PC-9 (cell line): ENCODE measurements at regions not wholly inside any gene's neighbourhood (a gene's known extent, or its start where the extent isn't known, plus 50 kb on each side); places are given as distances from the start of the nearest gene placed in this dataset.

ENCODE experiments used
- BruUV-seq: library from RNA; stranded (reverse); fragments of 400-500 nt; replicated peaks from 2 replicates; lab custom pipeline; 2021; lab: Mats Ljungman, UMichigan
- CTCF ChIA-PET: fragments of 300-600 bp; sonication (Branson Sonifier 250); formaldehyde crosslinking; loops from one replicate; lab custom pipeline; 2022; ENCODE audit warnings: antibody characterized with exemption; lab: Charles Lee
- POLR2A ChIA-PET: fragments of 300-600 bp; sonication (Branson Sonifier 250); formaldehyde crosslinking; loops from one replicate; lab custom pipeline; 2022; ENCODE audit warnings: antibody characterized with exemption; ENCODE audit not compliant: unreplicated experiment; lab: Charles Lee
- DNase-seq, 2 experiments: peaks; one replicate each; pipeline versions ENCODE4 v3.0.0 to v3.0.0-alpha.2; 2015 to 2022; ENCODE audit warnings: mixed read lengths in 1 of 2
- H2AFZ ChIP-seq: fragments of 200-600 bp; sonication (generic); 2 replicates; pipeline ENCODE4 v1.8.1; 2017; ENCODE audit warnings: antibody characterized with exemption
- H3F3A ChIP-seq: fragments of 200-600 bp; sonication (generic); 2 replicates; pipeline ENCODE4 v1.8.1; 2017; ENCODE audit warnings: antibody characterized with exemption, mild to moderate bottlenecking, low read depth; ENCODE audit not compliant: insufficient read depth
- H3K27ac ChIP-seq: fragments of 200-600 bp; sonication (generic); 2 replicates; pipeline ENCODE4 v1.6.1; 2016; ENCODE audit warnings: mixed run types
- H3K27me3 ChIP-seq: fragments of 200-600 bp; sonication (generic); 2 replicates; pipeline ENCODE4 v1.6.1; 2016; ENCODE audit warnings: low read depth, mixed run types; ENCODE audit not compliant: insufficient read depth
- H3K36me3 ChIP-seq: fragments of 200-600 bp; sonication (generic); 2 replicates; pipeline ENCODE4 v1.6.1; 2016; ENCODE audit warnings: low read depth, mixed run types
- H3K4me1 ChIP-seq: fragments of 200-600 bp; sonication (generic); replicated peaks from 2 replicates; pipeline ENCODE4 v1.6.1; 2016; ENCODE audit warnings: mixed run types; ENCODE audit not compliant: insufficient read depth
- H3K4me2 ChIP-seq: fragments of 200-600 bp; sonication (generic); 2 replicates; pipeline ENCODE4 v1.6.1; 2017; ENCODE audit warnings: mixed run types
- H3K4me3 ChIP-seq: fragments of 200-600 bp; sonication (generic); 2 replicates; pipeline ENCODE4 v1.6.1; 2016; ENCODE audit warnings: mixed run types
- H3K79me2 ChIP-seq: fragments of 200-600 bp; sonication (generic); 2 replicates; pipeline ENCODE4 v1.6.1; 2017; ENCODE audit warnings: low read depth, mixed run types
- H3K9me2 ChIP-seq: fragments of 200-600 bp; sonication (generic); 2 replicates; pipeline ENCODE4 v1.8.1; 2017; ENCODE audit warnings: mild to moderate bottlenecking; ENCODE audit not compliant: insufficient read depth
- H3K9me3 ChIP-seq: fragments of 200-600 bp; sonication (generic); 2 replicates; pipeline ENCODE4 v1.8.1; 2016; ENCODE audit warnings: low read depth; ENCODE audit not compliant: insufficient read depth
- H4K20me1 ChIP-seq: fragments of 200-600 bp; sonication (generic); 2 replicates; pipeline ENCODE4 v1.8.1; 2017; ENCODE audit not compliant: insufficient read depth
- CTCF ChIP-seq: fragments of 200-600 bp; sonication (generic); conservative IDR thresholded peaks from 2 replicates; pipeline ENCODE4 v1.6.1; 2017; ENCODE audit warnings: mixed run types, antibody characterized with exemption, mild to moderate bottlenecking, moderate library complexity
- EZH2 ChIP-seq: fragments of 200-600 bp; sonication (generic); IDR thresholded peaks from 2 replicates; pipeline ENCODE4 v1.8.0; 2017; ENCODE audit warnings: antibody characterized with exemption, low read depth
- intact Hi-C: fragments of 100-400 bp; cut with micrococcal nuclease; formaldehyde crosslinking; loops from one replicate; pipeline ENCODE4 v1.10.0; 2022; ENCODE audit not compliant: unreplicated experiment

GRCh38 chr7:93728292-93728691, 153.8 kb upstream of the CALCR start:
- BruUV-seq, result no TSS peak
- Histone ChIP-seq H3K79me2 (no peaks in the 10 kb centered on the region), H3K27me3 (no peaks in the 10 kb centered on the region), H3K4me3 (no peak overlapping the region), H2AFZ (no peak overlapping the region), H3F3A (no peaks in the 10 kb centered on the region), H3K9me2 (no peaks in the 10 kb centered on the region), H3K4me1 (no peaks in the 10 kb centered on the region), H3K36me3 (no peaks in the 10 kb centered on the region), H3K27ac (no peak overlapping the region), H4K20me1 (no peaks in the 10 kb centered on the region), H3K4me2 (no peak overlapping the region), H3K9me3 (no peaks in the 10 kb centered on the region)
- DNase-seq, result no peak
- TF ChIP-seq EZH2 (no peak), CTCF (no peak)
- intact Hi-C loops, result no loop called here
- ChIA-PET POLR2A (no interaction called here), CTCF (no interaction called here)

GRCh38 chr7:93725954-93726353, 151.4 kb upstream of the CALCR start:
- H4K20me1 ChIP-seq, result no peaks in the 10 kb centered on the region
- intact Hi-C loops, result no loop called here
- no peaks in the 10 kb centered on the region for H3K9me2 ChIP-seq
- TF ChIP-seq EZH2, result no peak
- no peak for TF ChIP-seq CTCF
- no peak for DNase-seq
- no peak overlapping the region for H3K27ac ChIP-seq
- H3K4me1 ChIP-seq, result no peaks in the 10 kb centered on the region
- no peaks in the 10 kb centered on the region for H3K9me3 ChIP-seq
- H3K4me2 ChIP-seq, result no peak overlapping the region
- ChIA-PET POLR2A (no interaction called here), CTCF (no interaction called here)
- H3K27me3 ChIP-seq, result no peaks in the 10 kb centered on the region
- no peaks in the 10 kb centered on the region for H3F3A ChIP-seq
- H3K36me3 ChIP-seq, result no peaks in the 10 kb centered on the region
- H3K79me2 ChIP-seq, result no peaks in the 10 kb centered on the region
- BruUV-seq, result no TSS peak
- no peak overlapping the region for H3K4me3 ChIP-seq
- no peak overlapping the region for H2AFZ ChIP-seq

- TF ChIP-seq CTCF (no peak), EZH2 (no peak)
- Histone ChIP-seq H3K9me2 (no peaks in the 10 kb centered on the region), H3F3A (no peaks in the 10 kb centered on the region), H3K4me2 (no peak overlapping the region), H3K9me3 (no peaks in the 10 kb centered on the region), H3K27ac (no peak overlapping the region), H3K27me3 (no peaks in the 10 kb centered on the region), H4K20me1 (no peaks in the 10 kb centered on the region), H3K79me2 (no peaks in the 10 kb centered on the region), H2AFZ (no peak overlapping the region), H3K4me3 (no peak overlapping the region), H3K4me1 (no peaks in the 10 kb centered on the region), H3K36me3 (no peaks in the 10 kb centered on the region)
- intact Hi-C loops, result no loop called here
- no peak for DNase-seq
- POLR2A ChIA-PET, result no interaction called here
- CTCF ChIA-PET, result no interaction called here
- no TSS peak for BruUV-seq
Observed at GRCh38 chr7:93723424-93724124, 149.1 kb upstream of the CALCR start.
